GM23338 (cell line): ENCODE measurements at regions not wholly inside any gene's neighbourhood (a gene's known extent, or its start where the extent isn't known, plus 50 kb on each side); places are given as distances from the start of the nearest gene placed in this dataset.

ENCODE experiments used
- ATAC-seq: fragments of 200-7000 bp; cut with Tn5 transposase; 3 replicates; pipeline ENCODE4 v1.9.1; 2020
- DNase-seq: peaks from one replicate; pipeline ENCODE4 v3.0.0-alpha.2; 2015; ENCODE audit warnings: low spot score
- H2AFZ ChIP-seq: fragments of 200-600 bp; sonication (generic); 2 replicates; pipeline ENCODE4 v1.8.0; 2016; ENCODE audit warnings: antibody characterized with exemption, mild to moderate bottlenecking, moderate library complexity
- H3F3A ChIP-seq: fragments of 200-600 bp; sonication (generic); replicated peaks from 2 replicates; pipeline ENCODE4 v1.8.0; 2017; ENCODE audit warnings: antibody characterized with exemption, mixed run types, low read depth
- H3K27ac ChIP-seq: fragments of 200-600 bp; sonication (generic); 2 replicates; pipeline ENCODE4 v1.6.1; 2016; ENCODE audit warnings: low read depth
- H3K27me3 ChIP-seq: fragments of 200-600 bp; sonication (generic); 2 replicates; pipeline ENCODE4 v1.8.0; 2016; ENCODE audit warnings: mild to moderate bottlenecking, mixed run types, moderate library complexity; ENCODE audit not compliant: insufficient read depth
- H3K36me3 ChIP-seq: fragments of 200-600 bp; sonication (generic); 2 replicates; pipeline ENCODE4 v1.8.0; 2016; ENCODE audit warnings: mild to moderate bottlenecking; ENCODE audit not compliant: insufficient read depth
- H3K4me1 ChIP-seq: fragments of 200-600 bp; sonication (generic); 2 replicates; pipeline ENCODE4 v1.8.0; 2016; ENCODE audit warnings: mild to moderate bottlenecking, moderate library complexity; ENCODE audit not compliant: insufficient read depth
- H3K4me2 ChIP-seq: fragments of 200-600 bp; sonication (generic); 2 replicates; pipeline ENCODE4 v1.7.1; 2017; ENCODE audit warnings: mixed run types
- H3K4me3 ChIP-seq: fragments of 200-600 bp; sonication (generic); 2 replicates; pipeline ENCODE4 v1.6.1; 2016; ENCODE audit warnings: mixed run types
- H3K79me2 ChIP-seq: fragments of 200-600 bp; sonication (generic); replicated peaks from 2 replicates; pipeline ENCODE4 v1.8.0; 2017; ENCODE audit warnings: mild to moderate bottlenecking; ENCODE audit not compliant: insufficient read depth
- H3K9me2 ChIP-seq: fragments of 200-600 bp; sonication (generic); 2 replicates; pipeline ENCODE4 v1.8.0; 2017; ENCODE audit not compliant: insufficient read depth
- H4K20me1 ChIP-seq: fragments of 200-600 bp; sonication (generic); replicated peaks from 2 replicates; pipeline ENCODE4 v1.8.0; 2017; ENCODE audit warnings: mild to moderate bottlenecking; ENCODE audit not compliant: insufficient read depth
- H3K27ac Mint-ChIP-seq: 2 replicates; pipeline ENCODE4 v1.8.0; 2020; ENCODE audit warnings: inconsistent platforms, mild to moderate bottlenecking, moderate library complexity, mixed read lengths
- H3K27me3 Mint-ChIP-seq: 3 replicates; pipeline ENCODE4 v1.8.0; 2022; ENCODE audit warnings: low read depth, mild to moderate bottlenecking, moderate library complexity, mixed read lengths, inconsistent platforms; ENCODE audit not compliant: insufficient read depth, poor library complexity
- H3K36me3 Mint-ChIP-seq: 3 replicates; pipeline ENCODE4 v1.8.0; 2021; ENCODE audit warnings: low read depth, mild to moderate bottlenecking, inconsistent platforms, moderate library complexity, mixed read lengths
- H3K4me1 Mint-ChIP-seq: 3 replicates; pipeline ENCODE4 v1.8.0; 2020; ENCODE audit warnings: mild to moderate bottlenecking, inconsistent platforms, mixed read lengths
- H3K4me3 Mint-ChIP-seq: 3 replicates; pipeline ENCODE4 v1.8.0; 2021; ENCODE audit warnings: moderate library complexity, mild to moderate bottlenecking, inconsistent platforms, mixed read lengths
- H3K9me3 Mint-ChIP-seq: 3 replicates; pipeline ENCODE4 v1.8.0; 2020; ENCODE audit warnings: moderate library complexity, mild to moderate bottlenecking, inconsistent platforms, mixed read lengths
- CTCF ChIP-seq, 2 experiments: fragments of 200-600 bp in 1 of 2; sonication (generic) in 1 of 2; conservative IDR thresholded peaks; 2 replicates each; pipeline versions ENCODE4 v1.5.1 to v1.6.1; 2016 to 2017; ENCODE audit warnings: antibody characterized with exemption in 2 of 2, low read depth in 2 of 2, mild to moderate bottlenecking in 2 of 2, moderate library complexity in 1 of 2
- ETS1 ChIP-seq: IDR thresholded peaks from 2 replicates; pipeline ENCODE4 v1.6.1; 2016; ENCODE audit warnings: antibody characterized with exemption
- EZH2phosphoT487 ChIP-seq: fragments of 200-600 bp; sonication (generic); IDR thresholded peaks from one replicate; pipeline ENCODE4 v1.8.1; 2018; ENCODE audit warnings: antibody characterized with exemption; ENCODE audit not compliant: unreplicated experiment
- JUNB ChIP-seq: IDR thresholded peaks from one replicate; pipeline ENCODE4 v1.6.1; 2016; ENCODE audit warnings: antibody characterized with exemption; ENCODE audit not compliant: unreplicated experiment
- NANOG ChIP-seq: IDR thresholded peaks from 2 replicates; pipeline ENCODE4 v1.6.1; 2016; ENCODE audit warnings: antibody characterized with exemption, borderline replicate concordance
- POLR2AphosphoS5 ChIP-seq: IDR thresholded peaks from 2 replicates; pipeline ENCODE4 v1.6.1; 2016; ENCODE audit warnings: antibody characterized with exemption, low read depth
- REST ChIP-seq: IDR thresholded peaks from one replicate; pipeline ENCODE4 v1.6.1; 2018; ENCODE audit warnings: antibody characterized with exemption; ENCODE audit not compliant: unreplicated experiment
- STAT1 ChIP-seq: IDR thresholded peaks from one replicate; pipeline ENCODE4 v1.6.1; 2016; ENCODE audit warnings: antibody characterized with exemption; ENCODE audit not compliant: unreplicated experiment
- ZNF331 ChIP-seq: fragments of 250-450 bp; sonication (Bioruptor Pico); IDR thresholded peaks from 2 replicates; pipeline ENCODE4 v1.5.0; 2020; ENCODE audit warnings: low read depth, mild to moderate bottlenecking, moderate library complexity
- ZNF462 ChIP-seq: fragments of 250-450 bp; sonication (Bioruptor Pico); IDR thresholded peaks from 2 replicates; pipeline ENCODE4 v1.5.0; 2020; ENCODE audit warnings: mild to moderate bottlenecking, moderate library complexity

- no peak for TF ChIP-seq CTCF (conservative IDR thresholded peaks at IDR 0.05; ENCODE audit: low read depth in 2 of 2)
Measured at GRCh38 chr11:130740819-130741218, 175.5 kb downstream of the SNX19 start (continued).

GRCh38 chr11:130744794-130745193 is 171.5 kb downstream of the SNX19 start:
- Histone ChIP-seq H4K20me1 (no peaks in the 10 kb centered on the region), H3K27me3 (no peaks in the 10 kb centered on the region), H3K4me2 (no peak overlapping the region), H3K36me3 (peaks cover 4% of the 10 kb centered on the region; the same call in 1 of the 2 replicates), H2AFZ (no peak overlapping the region), H3K27ac (no peak overlapping the region), H3K4me3 (no peak overlapping the region), H3K4me1 (no peaks in the 10 kb centered on the region), H3K79me2 (peaks cover 5% of the 10 kb centered on the region; the same call in 1 of the 2 replicates), H3F3A (no peaks in the 10 kb centered on the region), H3K9me2 (no peaks in the 10 kb centered on the region)
- H3K4me1 Mint-ChIP-seq: no peaks in the 10 kb centered on the region
- H3K4me3 Mint-ChIP-seq: no peak overlapping the region
- peaks cover 7% of the 10 kb centered on the region; the same call in 2 of the 3 replicates for H3K36me3 Mint-ChIP-seq
- peaks cover 22% of the 10 kb centered on the region for H3K9me3 Mint-ChIP-seq
- no peak for ATAC-seq
- DNase-seq: no peak
- no peak overlapping the region for H3K27ac Mint-ChIP-seq
- H3K27me3 Mint-ChIP-seq: no peaks in the 10 kb centered on the region
- TF ChIP-seq ZNF462 (CRISPR knock-in tag) (no peak), STAT1 (no peak), ETS1 (no peak), NANOG (no peak), POLR2AphosphoS5 (no peak), CTCF (conservative IDR thresholded peaks at IDR 0.05; ENCODE audit: low read depth in 2 of 2) (no peak), EZH2phosphoT487 (no peak), REST (no peak), ZNF331 (CRISPR knock-in tag) (no peak), JUNB (no peak)
